ENCODE measurements at regions not wholly inside any gene's neighbourhood (a gene's known extent, or its start where the extent isn't known, plus 50 kb on each side); places are given as distances from the start of the nearest gene placed in this dataset.

GRCh38 chr2:196535742-196536141 lies 103.8 kb upstream of the CCDC150 start:
- Mint-ChIP-seq H3K4me1 (peaks cover 17% of the 10 kb centered on the region), H3K36me3 (ENCODE audit: low read depth) (no peaks in the 10 kb centered on the region), H3K4me3 (no peak overlapping the region), H3K27ac (no peak overlapping the region), H3K9me3 (no peaks in the 10 kb centered on the region), H3K27me3 (ENCODE audit: low read depth, poor library complexity) (peaks cover 3% of the 10 kb centered on the region)
- no peak for TF ChIP-seq CTCF (IDR thresholded peaks at IDR 0.05)
- DNase-seq = no peak

GRCh38 chr2:196537311-196537710 lies 102.2 kb upstream of the CCDC150 start:
- Mint-ChIP-seq H3K27ac (no peak overlapping the region), H3K4me3 (no peak overlapping the region), H3K36me3 (ENCODE audit: low read depth) (no peaks in the 10 kb centered on the region), H3K9me3 (no peaks in the 10 kb centered on the region), H3K27me3 (ENCODE audit: low read depth, poor library complexity) (no peaks in the 10 kb centered on the region), H3K4me1 (peaks cover 17% of the 10 kb centered on the region)
- no peak for TF ChIP-seq CTCF (IDR thresholded peaks at IDR 0.05)
- no peak for DNase-seq

- H3K9me3 Mint-ChIP-seq = no peaks in the 10 kb centered on the region
- no peak for TF ChIP-seq CTCF (IDR thresholded peaks at IDR 0.05)
- H3K4me1 Mint-ChIP-seq = peaks cover 17% of the 10 kb centered on the region
- H3K27me3 Mint-ChIP-seq (ENCODE audit: low read depth, poor library complexity) = no peaks in the 10 kb centered on the region
- no peaks in the 10 kb centered on the region for H3K36me3 Mint-ChIP-seq (ENCODE audit: low read depth)
- no peak overlapping the region for H3K4me3 Mint-ChIP-seq
- DNase-seq = no peak
- no peak overlapping the region for H3K27ac Mint-ChIP-seq
Measured at GRCh38 chr2:196538189-196538588, 101.3 kb upstream of the CCDC150 start.

GRCh38 chr2:196538646-196539045 lies 100.9 kb upstream of the CCDC150 start:
- peaks cover under 1% of the 10 kb centered on the region for H3K27me3 Mint-ChIP-seq (ENCODE audit: low read depth, poor library complexity)
- no peak for DNase-seq
- peaks cover 17% of the 10 kb centered on the region for H3K4me1 Mint-ChIP-seq
- no peak for TF ChIP-seq CTCF (IDR thresholded peaks at IDR 0.05)
- H3K9me3 Mint-ChIP-seq = no peaks in the 10 kb centered on the region
- H3K36me3 Mint-ChIP-seq (ENCODE audit: low read depth) = no peaks in the 10 kb centered on the region
- no peak overlapping the region for H3K27ac Mint-ChIP-seq
- H3K4me3 Mint-ChIP-seq = no peak overlapping the region

GRCh38 chr2:196544906-196545433 lies 94.5 kb upstream of the CCDC150 start:
- H3K4me3 Mint-ChIP-seq = no peak overlapping the region
- H3K36me3 Mint-ChIP-seq (ENCODE audit: low read depth) = no peaks in the 10 kb centered on the region
- peaks cover 5% of the 10 kb centered on the region for H3K4me1 Mint-ChIP-seq
- peaks cover 3% of the 10 kb centered on the region for H3K27me3 Mint-ChIP-seq (ENCODE audit: low read depth, poor library complexity)
- DNase-seq = no peak
- H3K27ac Mint-ChIP-seq = no peak overlapping the region
- no peaks in the 10 kb centered on the region for H3K9me3 Mint-ChIP-seq
- no peak for TF ChIP-seq CTCF (IDR thresholded peaks at IDR 0.05)

GRCh38 chr2:196546151-196546919 lies 93.2 kb upstream of the CCDC150 start:
- no peak for TF ChIP-seq CTCF (IDR thresholded peaks at IDR 0.05)
- Mint-ChIP-seq H3K4me1 (peaks cover 5% of the 10 kb centered on the region), H3K36me3 (ENCODE audit: low read depth) (no peaks in the 10 kb centered on the region), H3K27ac (no peak overlapping the region), H3K9me3 (no peaks in the 10 kb centered on the region), H3K27me3 (ENCODE audit: low read depth, poor library complexity) (peaks cover 3% of the 10 kb centered on the region), H3K4me3 (no peak overlapping the region)
- no peak for DNase-seq
